HepG2 (cell line): ENCODE measurements at regions not wholly inside any gene's neighbourhood (a gene's known extent, or its start where the extent isn't known, plus 50 kb on each side); places are given as distances from the start of the nearest gene placed in this dataset.

Experiments
- FOXA1 ChIP-seq, 2 experiments: fragments of 450-650 bp in 1 of 2; sonication (generic) in 1 of 2; formaldehyde crosslinking in 1 of 2; IDR thresholded peaks; 2 replicates each; pipeline versions ENCODE4 v1.4.0 to v1.6.1; 2016 to 2020; ENCODE audit warnings: missing genetic modification reagents in 1 of 2
- JUNB ChIP-seq: sonication (generic); formaldehyde crosslinking; IDR thresholded peaks from 2 replicates; pipeline ENCODE4 v1.8.0; 2022; ENCODE audit warnings: missing genetic modification reagents, mild to moderate bottlenecking, borderline replicate concordance
- KAT2B ChIP-seq: fragments of 150-350 bp; IDR thresholded peaks from 2 replicates; pipeline ENCODE4 v1.6.1; 2014; ENCODE audit warnings: low read depth, low read length, borderline replicate concordance
- MAX ChIP-seq: IDR thresholded peaks from 2 replicates; pipeline ENCODE4 v1.6.1; 2012; ENCODE audit warnings: inconsistent platforms
- PLRG1 ChIP-seq: fragments of 450-650 bp; conservative IDR thresholded peaks from 2 replicates; pipeline ENCODE4 v1.6.1; 2016
- POLR2A ChIP-seq, 2 experiments: IDR thresholded peaks; 2 replicates each; pipeline ENCODE4 v1.6.1; 2011; ENCODE audit warnings: low read depth in 2 of 2, low read length in 2 of 2, mild to moderate bottlenecking in 1 of 2, moderate library complexity in 1 of 2; ENCODE audit not compliant: insufficient read depth in 1 of 2
- RAD21 ChIP-seq: fragments of 450-650 bp; formaldehyde crosslinking; IDR thresholded peaks from 2 replicates; pipeline ENCODE4 v1.5.0; 2020; ENCODE audit warnings: mild to moderate bottlenecking
- TBP ChIP-seq: sonication (generic); formaldehyde crosslinking; IDR thresholded peaks from 2 replicates; pipeline ENCODE4 v1.5.0; 2020; ENCODE audit warnings: missing genetic modification reagents
- ZBTB33 ChIP-seq: sonication (generic); formaldehyde crosslinking; IDR thresholded peaks from 2 replicates; pipeline ENCODE4 v1.4.0; 2020; ENCODE audit warnings: missing genetic modification reagents
- ZNF275 ChIP-seq: sonication (generic); formaldehyde crosslinking; IDR thresholded peaks from 2 replicates; pipeline ENCODE4 v1.8.0; 2022; ENCODE audit warnings: missing genetic modification reagents, mild to moderate bottlenecking, inconsistent platforms, borderline replicate concordance

- TF ChIP-seq ZBTB33: no peak
- no peak for TF ChIP-seq MAX
- no peak for TF ChIP-seq KAT2B
- TF ChIP-seq RAD21: no peak
- no peak for TF ChIP-seq POLR2A (IDR thresholded peaks at IDR 0.05; ENCODE audit: insufficient read depth in 1 of 2, low read depth in 2 of 2, low read length in 2 of 2)
- TF ChIP-seq TBP (CRISPR knock-in tag): no peak
- TF ChIP-seq JUNB: no peak
- no peak for TF ChIP-seq ZNF275
- TF ChIP-seq PLRG1: no peak
- no peak for TF ChIP-seq FOXA1 (IDR thresholded peaks at IDR 0.05)
- TF ChIP-seq FOXA1 (CRISPR knock-in tag; IDR thresholded peaks at IDR 0.05): no peak
Observed at GRCh38 chrX:39519566-39520301, 578.0 kb downstream of the BCOR start.
